NT2/D1 (cell line): ENCODE measurements at regions not wholly inside any gene's neighbourhood (a gene's known extent, or its start where the extent isn't known, plus 50 kb on each side); places are given as distances from the start of the nearest gene placed in this dataset.

Experiments
- SUZ12 ChIP-seq: IDR thresholded peaks from 2 replicates; pipeline ENCODE4 v1.6.1; 2011; ENCODE audit not compliant: insufficient read length, insufficient read depth; ENCODE audit errors: extremely low read depth
- YY1 ChIP-seq: IDR thresholded peaks from 2 replicates; pipeline ENCODE4 v1.6.1; 2011; ENCODE audit not compliant: insufficient read length, insufficient read depth
- ZNF274 ChIP-seq: IDR thresholded peaks from 2 replicates; pipeline ENCODE4 v1.6.1; 2011; ENCODE audit warnings: mild to moderate bottlenecking, low read depth, low read length

GRCh38 chrX:121195719-121196118 lies 148.3 kb downstream of the GLUD2 start:
- TF ChIP-seq YY1 (no peak), ZNF274 (no peak), SUZ12 (no peak)
